ENCODE measurements at regions not wholly inside any gene's neighbourhood (a gene's known extent, or its start where the extent isn't known, plus 50 kb on each side); places are given as distances from the start of the nearest gene placed in this dataset.

GRCh38 chr20:1827510-1827973, 67.7 kb upstream of the SIRPA start:
- TF ChIP-seq ZNF142 (CRISPR knock-in tag; IDR thresholded peaks at IDR 0.05) (no peak), ZFP41 (CRISPR knock-in tag; IDR thresholded peaks at IDR 0.05; ENCODE audit: borderline replicate concordance) (no peak), PATZ1 (CRISPR knock-in tag; IDR thresholded peaks at IDR 0.05) (no peak), ZNF18 (CRISPR knock-in tag; IDR thresholded peaks at IDR 0.05; ENCODE audit: insufficient replicate concordance) (no peak), ZNF441 (CRISPR knock-in tag; IDR thresholded peaks at IDR 0.05; ENCODE audit: borderline replicate concordance) (no peak), ZNF335 (CRISPR knock-in tag; IDR thresholded peaks at IDR 0.05) (no peak), FOSL1 (CRISPR knock-in tag; IDR thresholded peaks at IDR 0.05; ENCODE audit: borderline replicate concordance) (no peak), RORA (CRISPR knock-in tag; IDR thresholded peaks at IDR 0.05) (no peak), DMAP1 (CRISPR knock-in tag; IDR thresholded peaks at IDR 0.05) (no peak; the same call in 1 of the 2 replicates), POLR2AphosphoS5 (IDR thresholded peaks at IDR 0.05; ENCODE audit: low read depth, low read length) (peak; percentile 43; the same call in 1 of the 2 replicates), ZNF331 (CRISPR knock-in tag; IDR thresholded peaks at IDR 0.05) (no peak), CTCF (CRISPR knock-in tag; IDR thresholded peaks at IDR 0.05) (no peak)

Data from HepG2 (cell line).